Parathyroid adenoma (tissue), 2 donors: ENCODE measurements at regions not wholly inside any gene's neighbourhood (a gene's known extent, or its start where the extent isn't known, plus 50 kb on each side); places are given as distances from the start of the nearest gene placed in this dataset.
"Not testable (repeated sequence)": the region's sequence is repeated elsewhere in the genome, so short reads cannot be mapped to it uniquely, and the experiment has no call there.

Experiments
- H2AFZ ChIP-seq: fragments of 300-600 bp; sonication (generic); one replicate; pipeline ENCODE4 v1.7.0; 2017; ENCODE audit warnings: antibody characterized with exemption, mild to moderate bottlenecking
- H3K27ac ChIP-seq: fragments of 300-600 bp; sonication (generic); one replicate; pipeline ENCODE4 v1.7.0; 2017
- H3K27me3 ChIP-seq: fragments of 300-600 bp; sonication (generic); one replicate; pipeline ENCODE4 v1.7.0; 2017; ENCODE audit warnings: low read length; ENCODE audit not compliant: control insufficient read depth, insufficient read depth
- H3K36me3 ChIP-seq: fragments of 300-600 bp; sonication (generic); one replicate; pipeline ENCODE4 v1.7.0; 2017; ENCODE audit warnings: low read length; ENCODE audit not compliant: control insufficient read depth, insufficient read depth
- H3K4me1 ChIP-seq: fragments of 300-600 bp; sonication (generic); one replicate; pipeline ENCODE4 v1.7.0; 2017; ENCODE audit warnings: control low read depth
- H3K4me2 ChIP-seq: fragments of 300-600 bp; sonication (generic); one replicate; pipeline ENCODE4 v1.7.0; 2017; ENCODE audit warnings: low read length
- H3K4me3 ChIP-seq: fragments of 300-600 bp; sonication (generic); one replicate; pipeline ENCODE4 v1.7.0; 2017; ENCODE audit warnings: low read depth, low read length
- H3K79me2 ChIP-seq: fragments of 300-600 bp; sonication (generic); one replicate; pipeline ENCODE4 v1.7.0; 2017; ENCODE audit warnings: control low read depth
- H3K9ac ChIP-seq: fragments of 300-600 bp; sonication (generic); one replicate; pipeline ENCODE4 v1.7.0; 2017; ENCODE audit warnings: mild to moderate bottlenecking
- H3K9me3 ChIP-seq: fragments of 300-600 bp; sonication (generic); one replicate; pipeline ENCODE4 v1.7.0; 2017; ENCODE audit warnings: low read length; ENCODE audit not compliant: control insufficient read depth
- TF ChIP-seq, protein P1 (sequence below): fragments of 300-600 bp; sonication (generic); IDR thresholded peaks from one replicate; pipeline ENCODE4 v1.7.0; 2017; ENCODE audit warnings: antibody characterized with exemption, mild to moderate bottlenecking
- donor health status: primary hyperparathyroidism.

- H3K4me2 ChIP-seq, H3K27me3 ChIP-seq, H3K4me3 ChIP-seq, H3K4me1 ChIP-seq, H2AFZ ChIP-seq, H3K9me3 ChIP-seq, H3K79me2 ChIP-seq, H3K27ac ChIP-seq, H3K36me3 ChIP-seq, H3K9ac ChIP-seq: not testable (repeated sequence)
Measured at GRCh38 chr4:8983921-8984320, 112.3 kb upstream of the HMX1 start.

GRCh38 chr4:8976466-8977128 lies 105.0 kb upstream of the HMX1 start:
- not testable (repeated sequence) for H3K9me3 ChIP-seq, H2AFZ ChIP-seq, H3K4me1 ChIP-seq, H3K27me3 ChIP-seq, H3K36me3 ChIP-seq, H3K4me3 ChIP-seq, H3K79me2 ChIP-seq, H3K27ac ChIP-seq, H3K9ac ChIP-seq
- peak overlapping the region; percentile 34 for H3K4me2 ChIP-seq

GRCh38 chr4:8972635-8973034 lies 101.0 kb upstream of the HMX1 start:
- H3K27ac ChIP-seq, H3K9me3 ChIP-seq, H3K27me3 ChIP-seq, H3K4me2 ChIP-seq, H3K4me1 ChIP-seq, H3K4me3 ChIP-seq, H3K79me2 ChIP-seq, H3K36me3 ChIP-seq, H3K9ac ChIP-seq, H2AFZ ChIP-seq: not testable (repeated sequence)

- not testable (repeated sequence) for H3K27ac ChIP-seq, H3K79me2 ChIP-seq, H3K36me3 ChIP-seq, H3K4me1 ChIP-seq, H3K27me3 ChIP-seq, H3K9me3 ChIP-seq, H2AFZ ChIP-seq, H3K4me2 ChIP-seq, H3K4me3 ChIP-seq, H3K9ac ChIP-seq
Measured at GRCh38 chr4:8965896-8966295, 94.3 kb upstream of the HMX1 start.

GRCh38 chr4:8964201-8964788 lies 92.7 kb upstream of the HMX1 start:
- H3K4me1 ChIP-seq, H3K27ac ChIP-seq, H3K9ac ChIP-seq, H3K9me3 ChIP-seq, H3K27me3 ChIP-seq, H3K79me2 ChIP-seq, H3K36me3 ChIP-seq: not testable (repeated sequence)
- Histone ChIP-seq H2AFZ (peak overlapping the region; percentile 75), H3K4me2 (peak overlapping the region; percentile 41), H3K4me3 (peak overlapping the region; percentile 44)

DNA sequence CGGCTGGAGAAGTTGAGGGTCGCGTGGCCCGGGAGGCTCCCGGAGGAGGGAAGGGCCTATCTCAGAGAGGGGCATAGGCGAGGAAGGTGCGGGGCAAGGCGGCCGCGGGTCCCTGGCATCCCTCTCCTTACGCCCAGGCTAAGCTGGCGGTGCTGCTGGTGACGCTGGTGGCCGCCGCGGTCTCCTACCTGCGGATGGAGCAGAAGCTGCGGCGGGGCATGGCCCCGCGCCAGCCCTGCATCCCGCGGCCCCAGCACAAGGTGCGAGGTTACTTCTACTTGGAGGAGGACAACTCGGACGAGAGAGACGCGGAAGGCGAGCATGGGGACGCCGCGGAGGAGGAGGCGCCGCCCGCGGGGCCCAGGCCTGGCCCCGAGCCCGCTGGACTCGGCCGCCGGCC lies 91.9 kb upstream of the HMX1 start:
- not testable (repeated sequence) for H3K27ac ChIP-seq, H3K9ac ChIP-seq, H3K79me2 ChIP-seq, H3K4me1 ChIP-seq, H2AFZ ChIP-seq, H3K36me3 ChIP-seq, H3K9me3 ChIP-seq, H3K27me3 ChIP-seq
- Histone ChIP-seq H3K4me2 (peak overlapping the region; percentile 41), H3K4me3 (peak overlapping the region; percentile 4)

- not testable (repeated sequence) for H3K36me3 ChIP-seq, H2AFZ ChIP-seq, H3K27me3 ChIP-seq, H3K4me2 ChIP-seq, H3K79me2 ChIP-seq, H3K9me3 ChIP-seq, H3K4me3 ChIP-seq, H3K4me1 ChIP-seq, H3K27ac ChIP-seq, H3K9ac ChIP-seq
- TF ChIP-seq, protein P1, sequence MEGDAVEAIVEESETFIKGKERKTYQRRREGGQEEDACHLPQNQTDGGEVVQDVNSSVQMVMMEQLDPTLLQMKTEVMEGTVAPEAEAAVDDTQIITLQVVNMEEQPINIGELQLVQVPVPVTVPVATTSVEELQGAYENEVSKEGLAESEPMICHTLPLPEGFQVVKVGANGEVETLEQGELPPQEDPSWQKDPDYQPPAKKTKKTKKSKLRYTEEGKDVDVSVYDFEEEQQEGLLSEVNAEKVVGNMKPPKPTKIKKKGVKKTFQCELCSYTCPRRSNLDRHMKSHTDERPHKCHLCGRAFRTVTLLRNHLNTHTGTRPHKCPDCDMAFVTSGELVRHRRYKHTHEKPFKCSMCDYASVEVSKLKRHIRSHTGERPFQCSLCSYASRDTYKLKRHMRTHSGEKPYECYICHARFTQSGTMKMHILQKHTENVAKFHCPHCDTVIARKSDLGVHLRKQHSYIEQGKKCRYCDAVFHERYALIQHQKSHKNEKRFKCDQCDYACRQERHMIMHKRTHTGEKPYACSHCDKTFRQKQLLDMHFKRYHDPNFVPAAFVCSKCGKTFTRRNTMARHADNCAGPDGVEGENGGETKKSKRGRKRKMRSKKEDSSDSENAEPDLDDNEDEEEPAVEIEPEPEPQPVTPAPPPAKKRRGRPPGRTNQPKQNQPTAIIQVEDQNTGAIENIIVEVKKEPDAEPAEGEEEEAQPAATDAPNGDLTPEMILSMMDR: peak; percentile 30
Measured at GRCh38 chr4:8961343-8961742, 89.7 kb upstream of the HMX1 start.

GRCh38 chr4:8959471-8959870 lies 87.8 kb upstream of the HMX1 start:
- H3K4me2 ChIP-seq, H3K36me3 ChIP-seq, H3K79me2 ChIP-seq, H3K27ac ChIP-seq, H3K4me1 ChIP-seq, H3K9me3 ChIP-seq, H3K9ac ChIP-seq, H3K27me3 ChIP-seq, H3K4me3 ChIP-seq, H2AFZ ChIP-seq: not testable (repeated sequence)

DNA sequence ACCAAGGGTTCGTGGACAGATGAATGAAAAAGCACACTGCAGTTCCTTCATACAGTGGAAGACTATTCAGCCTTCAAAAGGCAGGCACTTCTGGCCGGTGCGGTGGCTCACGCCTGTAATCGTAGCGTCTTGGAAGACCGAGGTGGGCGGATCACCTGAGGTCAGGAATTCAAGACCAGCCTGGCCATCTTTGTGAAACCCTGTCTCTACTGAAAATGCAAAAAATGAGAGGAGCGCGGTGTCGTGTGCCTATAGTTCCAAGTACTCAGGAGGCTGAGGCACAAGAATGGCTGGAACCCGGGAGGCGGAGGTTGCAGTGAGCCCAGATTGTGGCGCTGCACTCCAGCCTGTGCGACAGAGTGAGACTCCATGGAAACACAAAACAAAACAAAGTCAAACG lies 82.4 kb upstream of the HMX1 start:
- not testable (repeated sequence) for H3K27me3 ChIP-seq, H3K79me2 ChIP-seq, H3K27ac ChIP-seq, H2AFZ ChIP-seq, H3K4me1 ChIP-seq, H3K4me3 ChIP-seq, H3K4me2 ChIP-seq, H3K9me3 ChIP-seq, H3K36me3 ChIP-seq, H3K9ac ChIP-seq

DNA sequence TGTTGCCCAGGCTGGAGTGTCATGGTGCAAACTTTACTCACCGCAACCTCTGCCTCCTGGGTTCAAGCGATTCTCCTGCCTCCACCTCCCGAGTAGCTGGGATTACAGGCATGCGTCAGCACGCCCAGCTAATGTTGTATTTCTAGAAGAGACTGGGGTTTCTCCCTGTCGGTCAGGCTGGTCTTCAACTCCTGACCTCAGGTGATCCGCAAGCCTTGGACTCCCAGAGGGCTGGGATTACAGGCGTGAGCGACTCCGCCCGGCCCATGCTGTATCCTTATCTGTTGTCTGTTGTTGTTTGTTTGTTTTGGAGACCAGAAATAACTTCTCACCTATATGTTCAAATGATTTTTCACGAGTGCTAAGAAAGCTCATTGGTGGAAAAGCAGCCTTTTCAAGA lies 81.2 kb upstream of the HMX1 start:
- H3K9me3 ChIP-seq, H3K27me3 ChIP-seq, H2AFZ ChIP-seq, H3K36me3 ChIP-seq, H3K9ac ChIP-seq, H3K79me2 ChIP-seq, H3K27ac ChIP-seq, H3K4me1 ChIP-seq, H3K4me3 ChIP-seq, H3K4me2 ChIP-seq: not testable (repeated sequence)
